ENCODE measurements at regions not wholly inside any gene's neighbourhood (a gene's known extent, or its start where the extent isn't known, plus 50 kb on each side); places are given as distances from the start of the nearest gene placed in this dataset.

GRCh38 chr18:44039826-44040225, 640.9 kb upstream of the SETBP1 start:
- TF ChIP-seq CTCF (optimal IDR thresholded peaks at IDR 0.05 in 1 of 3, IDR thresholded peaks at IDR 0.05 in 1 of 3, conservative IDR thresholded peaks at IDR 0.05 in 1 of 3; ENCODE audit: extremely low read depth in 1 of 3, insufficient read depth in 2 of 3, low read length in 3 of 3) (no peak), EZH2 (IDR thresholded peaks at IDR 0.05; ENCODE audit: low read length) (no peak)

Data from keratinocyte (primary cell).